ENCODE measurements at regions not wholly inside any gene's neighbourhood (a gene's known extent, or its start where the extent isn't known, plus 50 kb on each side); places are given as distances from the start of the nearest gene placed in this dataset.

DNA sequence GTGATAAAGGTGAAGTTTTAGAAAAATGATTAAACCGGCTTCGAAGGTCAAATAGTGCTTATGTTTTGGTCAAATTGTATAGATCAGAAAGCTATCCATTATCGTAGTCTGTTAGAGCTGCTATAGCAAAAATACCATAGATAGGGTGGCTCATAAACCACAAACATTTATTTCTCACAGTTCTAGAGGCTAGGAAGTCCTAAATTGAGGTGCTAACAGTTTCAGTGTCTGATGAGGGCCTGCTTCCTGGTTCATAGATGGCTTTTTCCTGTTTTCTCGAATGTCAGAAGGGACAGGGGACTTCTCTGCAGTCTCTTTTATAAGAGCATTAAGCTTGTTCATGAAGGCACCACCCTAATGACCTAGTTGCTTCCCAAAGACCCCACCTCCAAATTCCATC, 186.6 kb upstream of the ERBB4 start:
- Histone ChIP-seq H3K27ac (ENCODE audit: low read depth in 1 of 2, low read length in 2 of 2) (no peak overlapping the region), H3K4me3 (replicated peaks in 1 of 3; ENCODE audit: low read depth in 2 of 3, low read length in 3 of 3) (no peak overlapping the region), H3K36me3 (replicated peaks in 1 of 2; ENCODE audit: control insufficient read depth in 1 of 2, insufficient read depth in 2 of 2, low read length in 2 of 2) (no peaks in the 10 kb centered on the region), H3K79me2 (ENCODE audit: insufficient read depth, low read length) (no peaks in the 10 kb centered on the region), H3K4me1 (ENCODE audit: control insufficient read depth in 1 of 2, insufficient read depth in 2 of 2, low read length in 2 of 2) (no peaks in the 10 kb centered on the region), H4K20me1 (ENCODE audit: insufficient read depth, low read length) (no peaks in the 10 kb centered on the region), H3K9me3 (replicated peaks in 1 of 2; ENCODE audit: control insufficient read depth in 1 of 2, insufficient read depth in 1 of 2, low read length in 2 of 2) (peaks cover 13% of the 10 kb centered on the region in 2 donors), H3K9ac (ENCODE audit: insufficient read depth, low read length, poor library complexity, severe bottlenecking) (no peak overlapping the region), H3K4me2 (replicated peaks; ENCODE audit: extremely low read depth, low read length, poor library complexity, severe bottlenecking) (no peak overlapping the region), H3K27me3 (ENCODE audit: control insufficient read depth in 2 of 2, insufficient read depth in 2 of 2, low read length in 2 of 2) (no peaks in the 10 kb centered on the region), H2AFZ (ENCODE audit: insufficient read depth, low read depth, low read length, poor library complexity, severe bottlenecking) (no peak overlapping the region)
- 20% methylated on average over 1 of the region's 4 CpGs for WGBS (ENCODE audit: insufficient coverage)
- Mint-ChIP-seq H3K36me3 (no peaks in the 10 kb centered on the region), H3K4me3 (no peak overlapping the region), H3K27ac (no peak overlapping the region), H3K9me3 (peaks cover under 1 to 17% (median 6%) of the 10 kb centered on the region in 7 donors), H3K27me3 (ENCODE audit: low read depth in 3 of 3) (peaks cover 0 to under 1% (median 0%) of the 10 kb centered on the region in 3 donors), H3K4me1 (no peaks in the 10 kb centered on the region)
- TF ChIP-seq, protein P1, sequence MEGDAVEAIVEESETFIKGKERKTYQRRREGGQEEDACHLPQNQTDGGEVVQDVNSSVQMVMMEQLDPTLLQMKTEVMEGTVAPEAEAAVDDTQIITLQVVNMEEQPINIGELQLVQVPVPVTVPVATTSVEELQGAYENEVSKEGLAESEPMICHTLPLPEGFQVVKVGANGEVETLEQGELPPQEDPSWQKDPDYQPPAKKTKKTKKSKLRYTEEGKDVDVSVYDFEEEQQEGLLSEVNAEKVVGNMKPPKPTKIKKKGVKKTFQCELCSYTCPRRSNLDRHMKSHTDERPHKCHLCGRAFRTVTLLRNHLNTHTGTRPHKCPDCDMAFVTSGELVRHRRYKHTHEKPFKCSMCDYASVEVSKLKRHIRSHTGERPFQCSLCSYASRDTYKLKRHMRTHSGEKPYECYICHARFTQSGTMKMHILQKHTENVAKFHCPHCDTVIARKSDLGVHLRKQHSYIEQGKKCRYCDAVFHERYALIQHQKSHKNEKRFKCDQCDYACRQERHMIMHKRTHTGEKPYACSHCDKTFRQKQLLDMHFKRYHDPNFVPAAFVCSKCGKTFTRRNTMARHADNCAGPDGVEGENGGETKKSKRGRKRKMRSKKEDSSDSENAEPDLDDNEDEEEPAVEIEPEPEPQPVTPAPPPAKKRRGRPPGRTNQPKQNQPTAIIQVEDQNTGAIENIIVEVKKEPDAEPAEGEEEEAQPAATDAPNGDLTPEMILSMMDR (IDR thresholded peaks at IDR 0.05): no peak
- intact Hi-C loops (cut with micrococcal nuclease): no loop called here
- DNase-seq: no peak

DNA sequence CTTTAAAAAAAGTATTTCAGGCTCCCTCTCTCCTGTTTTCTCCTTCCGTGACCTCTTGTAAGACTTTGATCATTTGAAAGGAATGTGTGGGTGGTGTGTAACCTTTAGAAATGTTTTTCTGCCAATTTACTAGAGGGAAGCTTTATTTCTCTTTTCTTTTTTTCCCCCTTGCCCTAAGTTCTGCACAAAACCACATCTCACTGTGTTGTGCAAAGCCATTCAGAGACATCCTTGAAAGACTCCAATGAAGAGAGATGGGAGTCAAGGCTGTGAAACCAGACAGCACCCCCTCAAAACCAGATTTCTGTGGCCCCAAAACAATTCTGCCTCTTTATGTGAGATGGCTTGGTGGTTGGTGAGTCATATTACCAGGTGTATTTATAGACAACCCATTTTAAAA, 184.6 kb upstream of the ERBB4 start:
- no peak overlapping the region for H3K27ac Mint-ChIP-seq
- peaks cover 0 to 3% (median 0%) of the 10 kb centered on the region in 3 donors for H3K27me3 Mint-ChIP-seq (ENCODE audit: low read depth in 3 of 3)
- no peaks in the 10 kb centered on the region for H3K36me3 Mint-ChIP-seq
- TF ChIP-seq, protein P1 (IDR thresholded peaks at IDR 0.05): no peak
- H3K27ac ChIP-seq (ENCODE audit: low read depth in 1 of 2, low read length in 2 of 2): no peak overlapping the region
- H2AFZ ChIP-seq (ENCODE audit: insufficient read depth, low read depth, low read length, poor library complexity, severe bottlenecking): no peak overlapping the region
- no peaks in the 10 kb centered on the region for H3K27me3 ChIP-seq (ENCODE audit: control insufficient read depth in 2 of 2, insufficient read depth in 2 of 2, low read length in 2 of 2)
- DNase-seq: no peak
- no peaks in the 10 kb centered on the region for H3K4me1 Mint-ChIP-seq
- intact Hi-C loops (cut with micrococcal nuclease): no loop called here
- H3K36me3 ChIP-seq (replicated peaks in 1 of 2; ENCODE audit: control insufficient read depth in 1 of 2, insufficient read depth in 2 of 2, low read length in 2 of 2): no peaks in the 10 kb centered on the region
- no peak overlapping the region for H3K4me2 ChIP-seq (replicated peaks; ENCODE audit: extremely low read depth, low read length, poor library complexity, severe bottlenecking)
- H3K4me3 Mint-ChIP-seq: no peak overlapping the region
- H3K4me3 ChIP-seq (replicated peaks in 1 of 3; ENCODE audit: low read depth in 2 of 3, low read length in 3 of 3): no peak overlapping the region
- no peaks in the 10 kb centered on the region for H3K4me1 ChIP-seq (ENCODE audit: control insufficient read depth in 1 of 2, insufficient read depth in 2 of 2, low read length in 2 of 2)
- H3K9me3 ChIP-seq (replicated peaks in 1 of 2; ENCODE audit: control insufficient read depth in 1 of 2, insufficient read depth in 1 of 2, low read length in 2 of 2): peaks cover 13% of the 10 kb centered on the region in 2 donors
- no peak overlapping the region for H3K9ac ChIP-seq (ENCODE audit: insufficient read depth, low read length, poor library complexity, severe bottlenecking)
- no peaks in the 10 kb centered on the region for H3K79me2 ChIP-seq (ENCODE audit: insufficient read depth, low read length)
- no CpG with 5 or more reads among the region's 1 CpG for whole genome bisulfite sequencing (ENCODE audit: insufficient coverage)
- no peaks in the 10 kb centered on the region for H4K20me1 ChIP-seq (ENCODE audit: insufficient read depth, low read length)
- H3K9me3 Mint-ChIP-seq: peaks cover 2 to 20% (median 12%) of the 10 kb centered on the region in 7 donors
